ENCODE measurements at regions not wholly inside any gene's neighbourhood (a gene's known extent, or its start where the extent isn't known, plus 50 kb on each side); places are given as distances from the start of the nearest gene placed in this dataset.

- TF ChIP-seq CTCF (IDR thresholded peaks at IDR 0.05) (no peak), POLR2A (IDR thresholded peaks at IDR 0.05) (no peak)
These were observed 202.5 kb upstream of the PBX1 start for GRCh38 chr1:164356511-164356910.
